PFSK-1 (cell line): ENCODE measurements at regions not wholly inside any gene's neighbourhood (a gene's known extent, or its start where the extent isn't known, plus 50 kb on each side); places are given as distances from the start of the nearest gene placed in this dataset.

Experiments used
- FOXP2 ChIP-seq: optimal IDR thresholded peaks from 2 replicates; pipeline ENCODE3; 2011; ENCODE audit warnings: borderline replicate concordance, control low read depth, inconsistent platforms; ENCODE audit not compliant: insufficient read depth; ENCODE audit errors: extremely low read length, extremely low read depth
- POLR2AphosphoS5 ChIP-seq: IDR thresholded peaks from 2 replicates; pipeline ENCODE4 v1.6.1; 2012; ENCODE audit warnings: low read depth, mild to moderate bottlenecking, control low read depth, low read length, moderate library complexity
- SIN3A ChIP-seq: IDR thresholded peaks from 2 replicates; pipeline ENCODE4 v1.6.1; 2012; ENCODE audit warnings: mild to moderate bottlenecking, low read length, moderate library complexity, borderline replicate concordance; ENCODE audit not compliant: insufficient read depth
- TAF1 ChIP-seq: IDR thresholded peaks from 2 replicates; pipeline ENCODE4 v1.6.1; 2012; ENCODE audit warnings: low read length, control low read depth, borderline replicate concordance; ENCODE audit not compliant: insufficient read depth
- TF ChIP-seq, protein P1 (sequence below), 2 experiments: IDR thresholded peaks; 2 replicates each; pipeline versions ENCODE4 v1.6.1 to v1.8.0; 2011 to 2012; ENCODE audit warnings: low read depth in 2 of 2, low read length in 2 of 2, control low read depth in 1 of 2, inconsistent platforms in 1 of 2, mild to moderate bottlenecking in 1 of 2, moderate library complexity in 1 of 2; ENCODE audit not compliant: insufficient read depth in 1 of 2

DNA sequence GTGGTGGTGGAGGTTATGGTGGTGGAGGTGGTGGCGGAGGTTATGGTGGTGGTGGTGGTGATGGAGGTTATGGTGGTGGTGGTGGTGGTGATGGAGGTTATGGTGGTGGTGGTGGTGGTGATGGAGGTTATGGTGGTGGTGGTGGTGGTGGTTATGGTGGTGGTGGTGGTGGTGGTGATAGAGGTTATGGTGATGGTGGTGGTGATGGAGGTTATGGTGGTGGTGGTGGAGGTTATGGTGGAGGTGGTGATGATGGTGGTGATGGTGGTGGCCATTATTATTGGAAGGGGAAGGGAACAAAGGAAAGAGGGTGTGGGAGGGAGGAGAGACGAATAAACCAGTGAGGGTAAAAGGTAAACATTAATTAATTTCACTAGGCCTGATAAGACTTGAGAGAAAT lies 53.5 kb upstream of the TCF20 start:
- TF ChIP-seq, protein P1, sequence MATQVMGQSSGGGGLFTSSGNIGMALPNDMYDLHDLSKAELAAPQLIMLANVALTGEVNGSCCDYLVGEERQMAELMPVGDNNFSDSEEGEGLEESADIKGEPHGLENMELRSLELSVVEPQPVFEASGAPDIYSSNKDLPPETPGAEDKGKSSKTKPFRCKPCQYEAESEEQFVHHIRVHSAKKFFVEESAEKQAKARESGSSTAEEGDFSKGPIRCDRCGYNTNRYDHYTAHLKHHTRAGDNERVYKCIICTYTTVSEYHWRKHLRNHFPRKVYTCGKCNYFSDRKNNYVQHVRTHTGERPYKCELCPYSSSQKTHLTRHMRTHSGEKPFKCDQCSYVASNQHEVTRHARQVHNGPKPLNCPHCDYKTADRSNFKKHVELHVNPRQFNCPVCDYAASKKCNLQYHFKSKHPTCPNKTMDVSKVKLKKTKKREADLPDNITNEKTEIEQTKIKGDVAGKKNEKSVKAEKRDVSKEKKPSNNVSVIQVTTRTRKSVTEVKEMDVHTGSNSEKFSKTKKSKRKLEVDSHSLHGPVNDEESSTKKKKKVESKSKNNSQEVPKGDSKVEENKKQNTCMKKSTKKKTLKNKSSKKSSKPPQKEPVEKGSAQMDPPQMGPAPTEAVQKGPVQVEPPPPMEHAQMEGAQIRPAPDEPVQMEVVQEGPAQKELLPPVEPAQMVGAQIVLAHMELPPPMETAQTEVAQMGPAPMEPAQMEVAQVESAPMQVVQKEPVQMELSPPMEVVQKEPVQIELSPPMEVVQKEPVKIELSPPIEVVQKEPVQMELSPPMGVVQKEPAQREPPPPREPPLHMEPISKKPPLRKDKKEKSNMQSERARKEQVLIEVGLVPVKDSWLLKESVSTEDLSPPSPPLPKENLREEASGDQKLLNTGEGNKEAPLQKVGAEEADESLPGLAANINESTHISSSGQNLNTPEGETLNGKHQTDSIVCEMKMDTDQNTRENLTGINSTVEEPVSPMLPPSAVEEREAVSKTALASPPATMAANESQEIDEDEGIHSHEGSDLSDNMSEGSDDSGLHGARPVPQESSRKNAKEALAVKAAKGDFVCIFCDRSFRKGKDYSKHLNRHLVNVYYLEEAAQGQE (IDR thresholded peaks at IDR 0.05; ENCODE audit: insufficient read depth in 1 of 2, low read depth in 2 of 2, low read length in 2 of 2), result no peak
- no peak for TF ChIP-seq FOXP2
- no peak for TF ChIP-seq SIN3A
- no peak for TF ChIP-seq TAF1
- TF ChIP-seq POLR2AphosphoS5, result no peak

DNA sequence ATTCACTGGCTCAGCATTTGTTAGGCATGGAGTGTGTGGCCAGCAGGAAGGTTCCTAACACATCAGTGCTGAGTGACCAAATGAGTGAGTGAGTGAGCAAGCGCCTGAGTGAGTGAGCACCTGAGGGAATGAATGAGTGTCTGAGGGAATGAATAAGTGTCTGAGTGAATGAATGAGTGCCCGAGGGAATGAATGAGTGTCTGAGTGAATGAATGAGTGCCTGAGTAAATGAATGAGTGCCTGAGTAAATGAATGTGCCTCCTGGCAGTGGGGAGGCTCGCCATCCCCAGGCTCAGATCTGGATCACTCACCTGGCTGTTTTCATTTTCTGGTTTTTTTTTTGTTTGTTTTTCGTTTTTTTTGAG lies 52.1 kb upstream of the TCF20 start:
- TF ChIP-seq TAF1 (no peak), SIN3A (no peak), FOXP2 (no peak), POLR2AphosphoS5 (no peak)
- TF ChIP-seq, protein P1 (IDR thresholded peaks at IDR 0.05; ENCODE audit: insufficient read depth in 1 of 2, low read depth in 2 of 2, low read length in 2 of 2), result no peak

DNA sequence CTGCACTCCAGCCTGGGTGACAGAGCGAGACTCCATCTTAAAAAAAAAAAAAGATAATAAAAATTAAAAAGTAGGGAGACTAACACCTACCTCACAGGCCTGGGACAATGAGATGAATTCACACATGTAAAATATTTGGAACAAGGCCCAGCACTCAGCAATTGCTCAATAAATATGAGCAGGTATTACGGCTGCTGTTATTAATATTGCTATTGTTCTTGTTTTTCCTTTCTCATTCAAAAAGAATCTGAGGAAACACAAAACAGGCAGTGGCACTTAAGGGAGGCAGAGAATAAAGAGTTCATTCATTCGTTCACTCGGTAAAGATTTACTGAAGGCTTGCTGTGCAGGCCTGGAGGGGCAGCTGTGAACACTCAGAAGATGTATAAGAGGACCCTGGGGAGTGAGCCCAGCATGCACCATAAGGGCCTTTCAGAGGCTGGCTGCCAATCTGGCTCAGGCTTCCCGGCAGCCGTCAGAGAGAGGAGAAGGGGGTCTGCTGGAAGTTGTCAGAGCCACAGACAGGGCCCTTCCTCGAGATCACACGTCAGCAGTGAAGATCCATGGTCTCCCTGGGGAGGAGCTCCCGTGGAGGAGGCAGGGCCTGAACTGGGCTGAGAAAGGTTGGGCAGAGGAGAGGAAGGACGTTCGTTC lies 51.6 kb upstream of the TCF20 start:
- no peak for TF ChIP-seq SIN3A
- no peak for TF ChIP-seq FOXP2
- no peak for TF ChIP-seq POLR2AphosphoS5
- no peak for TF ChIP-seq TAF1
- TF ChIP-seq, protein P1 (IDR thresholded peaks at IDR 0.05; ENCODE audit: insufficient read depth in 1 of 2, low read depth in 2 of 2, low read length in 2 of 2), result no peak

DNA sequence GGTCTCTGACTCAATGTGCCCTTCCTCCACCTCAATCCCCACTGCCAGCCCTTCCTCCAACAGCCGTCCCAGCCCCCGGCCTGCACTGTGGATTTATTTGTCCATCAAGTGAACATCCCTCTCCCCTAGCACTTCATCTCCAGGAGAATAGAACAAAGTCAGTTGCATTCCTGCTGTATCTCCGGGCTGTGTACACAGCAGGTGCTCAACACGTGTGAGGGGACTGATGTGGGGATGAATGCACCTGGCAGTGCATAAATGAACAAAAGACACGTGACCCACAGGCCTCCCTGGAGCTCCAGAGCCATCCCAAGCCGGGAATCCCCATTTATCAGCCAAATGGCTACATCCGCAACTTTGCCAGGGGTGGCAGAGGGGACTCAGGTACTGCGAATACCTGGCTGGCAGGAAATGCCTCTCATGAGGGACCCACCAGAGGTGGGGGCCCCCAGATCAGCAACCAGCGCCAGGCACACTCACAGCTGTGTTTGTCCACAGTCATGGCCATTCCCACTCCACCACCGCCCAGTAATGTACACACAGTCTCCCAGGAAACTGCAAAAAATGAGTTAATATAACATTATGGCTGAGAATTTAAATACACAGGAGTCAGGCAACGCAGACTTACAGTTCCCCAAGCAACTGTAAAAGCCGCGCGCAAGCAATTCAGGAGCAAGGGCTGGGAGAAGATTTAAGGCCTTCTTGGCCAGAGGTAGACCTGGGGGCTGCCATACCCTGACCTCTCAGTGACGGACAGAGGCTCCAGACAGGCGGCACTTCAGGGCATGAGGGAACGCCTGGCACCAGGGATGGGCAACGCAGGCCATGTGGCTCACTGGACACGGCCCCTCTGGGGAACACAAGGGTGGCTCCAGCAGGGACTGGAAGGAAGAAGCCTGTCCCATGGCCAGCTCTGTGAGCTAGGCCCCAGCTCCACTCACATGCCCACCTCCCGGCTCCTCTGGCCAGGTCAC lies 50.3 kb upstream of the TCF20 start:
- TF ChIP-seq, protein P1 (IDR thresholded peaks at IDR 0.05; ENCODE audit: insufficient read depth in 1 of 2, low read depth in 2 of 2, low read length in 2 of 2), result no peak
- TF ChIP-seq FOXP2 (no peak), TAF1 (no peak), POLR2AphosphoS5 (no peak), SIN3A (no peak)
